DND-41 (cell line): ENCODE measurements at regions not wholly inside any gene's neighbourhood (a gene's known extent, or its start where the extent isn't known, plus 50 kb on each side); places are given as distances from the start of the nearest gene placed in this dataset.

Experiments
- CTCF ChIP-seq: IDR thresholded peaks from 2 replicates; pipeline ENCODE4 v1.5.1; 2012; ENCODE audit warnings: borderline replicate concordance, low read length, moderate library complexity, mild to moderate bottlenecking; ENCODE audit not compliant: poor library complexity, severe bottlenecking; ENCODE audit errors: extremely low read depth
- EZH2 ChIP-seq: IDR thresholded peaks from 3 replicates; pipeline ENCODE4 v1.6.1; 2012; ENCODE audit warnings: borderline replicate concordance, low read depth, mild to moderate bottlenecking, moderate library complexity, low read length, inconsistent platforms; ENCODE audit not compliant: severe bottlenecking

- no peak for TF ChIP-seq CTCF
- no peak for TF ChIP-seq EZH2
Measured at GRCh38 chr14:22415605-22415959, 173.4 kb downstream of the DAD1 start.
